ENCODE measurements at regions not wholly inside any gene's neighbourhood (a gene's known extent, or its start where the extent isn't known, plus 50 kb on each side); places are given as distances from the start of the nearest gene placed in this dataset.

- DNase-seq = no peak
- peaks cover 0 to 10% (median 2%) of the 10 kb centered on the region in 7 donors for H3K9me3 Mint-ChIP-seq
- H3K4me3 ChIP-seq (replicated peaks in 1 of 3; ENCODE audit: low read depth in 2 of 3, low read length in 3 of 3) = no peak overlapping the region
- no peaks in the 10 kb centered on the region for H3K36me3 ChIP-seq (replicated peaks in 1 of 2; ENCODE audit: control insufficient read depth in 1 of 2, insufficient read depth in 2 of 2, low read length in 2 of 2)
- no peaks in the 10 kb centered on the region for H3K4me1 Mint-ChIP-seq
- H3K79me2 ChIP-seq (ENCODE audit: insufficient read depth, low read length) = no peaks in the 10 kb centered on the region
- H3K27me3 Mint-ChIP-seq (ENCODE audit: low read depth in 3 of 3) = peaks cover 0 to 1% (median 0%) of the 10 kb centered on the region in 3 donors
- no peaks in the 10 kb centered on the region for H4K20me1 ChIP-seq (ENCODE audit: insufficient read depth, low read length)
- no peaks in the 10 kb centered on the region for H3K4me1 ChIP-seq (ENCODE audit: control insufficient read depth in 1 of 2, insufficient read depth in 2 of 2, low read length in 2 of 2)
- no peak overlapping the region for H3K27ac ChIP-seq (ENCODE audit: low read depth in 1 of 2, low read length in 2 of 2)
- H3K4me2 ChIP-seq (replicated peaks; ENCODE audit: extremely low read depth, low read length, poor library complexity, severe bottlenecking) = no peak overlapping the region
- H3K4me3 Mint-ChIP-seq = no peak overlapping the region
- intact Hi-C loops (cut with micrococcal nuclease) = no loop called here
- H2AFZ ChIP-seq (ENCODE audit: insufficient read depth, low read depth, low read length, poor library complexity, severe bottlenecking) = no peak overlapping the region
- no peak overlapping the region for H3K27ac Mint-ChIP-seq
- TF ChIP-seq CTCF (IDR thresholded peaks at IDR 0.05) = no peak
- no peaks in the 10 kb centered on the region for H3K27me3 ChIP-seq (ENCODE audit: control insufficient read depth in 2 of 2, insufficient read depth in 2 of 2, low read length in 2 of 2)
- no peak overlapping the region for H3K9ac ChIP-seq (ENCODE audit: insufficient read depth, low read length, poor library complexity, severe bottlenecking)
- no peaks in the 10 kb centered on the region for H3K36me3 Mint-ChIP-seq
- H3K9me3 ChIP-seq (replicated peaks in 1 of 2; ENCODE audit: control insufficient read depth in 1 of 2, insufficient read depth in 1 of 2, low read length in 2 of 2) = no peaks in the 10 kb centered on the region
Observed at GRCh38 chr7:125241548-125241947, 311.9 kb upstream of the POT1 start.

GRCh38 chr7:125222596-125222995 is 293.0 kb upstream of the POT1 start:
- no peaks in the 10 kb centered on the region for H3K79me2 ChIP-seq (ENCODE audit: insufficient read depth, low read length)
- no peaks in the 10 kb centered on the region for H4K20me1 ChIP-seq (ENCODE audit: insufficient read depth, low read length)
- H3K4me2 ChIP-seq (replicated peaks; ENCODE audit: extremely low read depth, low read length, poor library complexity, severe bottlenecking) = no peak overlapping the region
- intact Hi-C loops (cut with micrococcal nuclease) = no loop called here
- H3K27me3 ChIP-seq (ENCODE audit: control insufficient read depth in 2 of 2, insufficient read depth in 2 of 2, low read length in 2 of 2) = no peaks in the 10 kb centered on the region
- no peak for TF ChIP-seq CTCF (IDR thresholded peaks at IDR 0.05)
- Mint-ChIP-seq H3K27me3 (ENCODE audit: low read depth in 3 of 3) (peaks cover 0 to 1% (median 0%) of the 10 kb centered on the region in 3 donors), H3K4me3 (no peak overlapping the region), H3K9me3 (peaks cover 0 to 3% (median 1%) of the 10 kb centered on the region in 7 donors), H3K4me1 (no peaks in the 10 kb centered on the region), H3K27ac (no peak overlapping the region), H3K36me3 (no peaks in the 10 kb centered on the region)
- no peak for DNase-seq
- H2AFZ ChIP-seq (ENCODE audit: insufficient read depth, low read depth, low read length, poor library complexity, severe bottlenecking) = no peak overlapping the region
- WGBS (ENCODE audit: insufficient coverage) = no CpG with 5 or more reads among the region's 1 CpG
- no peaks in the 10 kb centered on the region for H3K9me3 ChIP-seq (replicated peaks in 1 of 2; ENCODE audit: control insufficient read depth in 1 of 2, insufficient read depth in 1 of 2, low read length in 2 of 2)
- H3K36me3 ChIP-seq (replicated peaks in 1 of 2; ENCODE audit: control insufficient read depth in 1 of 2, insufficient read depth in 2 of 2, low read length in 2 of 2) = no peaks in the 10 kb centered on the region
- no peak overlapping the region for H3K9ac ChIP-seq (ENCODE audit: insufficient read depth, low read length, poor library complexity, severe bottlenecking)
- H3K4me3 ChIP-seq (replicated peaks in 1 of 3; ENCODE audit: low read depth in 2 of 3, low read length in 3 of 3) = no peak overlapping the region
- no peak overlapping the region for H3K27ac ChIP-seq (ENCODE audit: low read depth in 1 of 2, low read length in 2 of 2)
- no peaks in the 10 kb centered on the region for H3K4me1 ChIP-seq (ENCODE audit: control insufficient read depth in 1 of 2, insufficient read depth in 2 of 2, low read length in 2 of 2)

All from CD14-positive monocyte (primary cell).